PFSK-1 (cell line): ENCODE measurements at regions not wholly inside any gene's neighbourhood (a gene's known extent, or its start where the extent isn't known, plus 50 kb on each side); places are given as distances from the start of the nearest gene placed in this dataset.

ENCODE experiments used
- FOXP2 ChIP-seq: optimal IDR thresholded peaks from 2 replicates; pipeline ENCODE3; 2011; ENCODE audit warnings: borderline replicate concordance, control low read depth, inconsistent platforms; ENCODE audit not compliant: insufficient read depth; ENCODE audit errors: extremely low read length, extremely low read depth
- POLR2AphosphoS5 ChIP-seq: IDR thresholded peaks from 2 replicates; pipeline ENCODE4 v1.6.1; 2012; ENCODE audit warnings: low read depth, mild to moderate bottlenecking, control low read depth, low read length, moderate library complexity
- REST ChIP-seq, 2 experiments: IDR thresholded peaks; 2 replicates each; pipeline versions ENCODE4 v1.6.1 to v1.8.0; 2011 to 2012; ENCODE audit warnings: low read depth in 2 of 2, low read length in 2 of 2, control low read depth in 1 of 2, inconsistent platforms in 1 of 2, mild to moderate bottlenecking in 1 of 2, moderate library complexity in 1 of 2; ENCODE audit not compliant: insufficient read depth in 1 of 2
- SIN3A ChIP-seq: IDR thresholded peaks from 2 replicates; pipeline ENCODE4 v1.6.1; 2012; ENCODE audit warnings: mild to moderate bottlenecking, low read length, moderate library complexity, borderline replicate concordance; ENCODE audit not compliant: insufficient read depth
- TAF1 ChIP-seq: IDR thresholded peaks from 2 replicates; pipeline ENCODE4 v1.6.1; 2012; ENCODE audit warnings: low read length, control low read depth, borderline replicate concordance; ENCODE audit not compliant: insufficient read depth

GRCh38 chr19:29012457-29012856 is 200.5 kb downstream of the UQCRFS1 start:
- no peak for TF ChIP-seq REST (IDR thresholded peaks at IDR 0.05; ENCODE audit: insufficient read depth in 1 of 2, low read depth in 2 of 2, low read length in 2 of 2)
- no peak for TF ChIP-seq POLR2AphosphoS5
- TF ChIP-seq SIN3A: no peak
- no peak for TF ChIP-seq TAF1
- no peak for TF ChIP-seq FOXP2

- no peak for TF ChIP-seq SIN3A
- no peak for TF ChIP-seq TAF1
- no peak for TF ChIP-seq REST (IDR thresholded peaks at IDR 0.05; ENCODE audit: insufficient read depth in 1 of 2, low read depth in 2 of 2, low read length in 2 of 2)
- TF ChIP-seq POLR2AphosphoS5: no peak
- TF ChIP-seq FOXP2: no peak
Observed at GRCh38 chr19:29010276-29010675, 202.7 kb downstream of the UQCRFS1 start.

DNA sequence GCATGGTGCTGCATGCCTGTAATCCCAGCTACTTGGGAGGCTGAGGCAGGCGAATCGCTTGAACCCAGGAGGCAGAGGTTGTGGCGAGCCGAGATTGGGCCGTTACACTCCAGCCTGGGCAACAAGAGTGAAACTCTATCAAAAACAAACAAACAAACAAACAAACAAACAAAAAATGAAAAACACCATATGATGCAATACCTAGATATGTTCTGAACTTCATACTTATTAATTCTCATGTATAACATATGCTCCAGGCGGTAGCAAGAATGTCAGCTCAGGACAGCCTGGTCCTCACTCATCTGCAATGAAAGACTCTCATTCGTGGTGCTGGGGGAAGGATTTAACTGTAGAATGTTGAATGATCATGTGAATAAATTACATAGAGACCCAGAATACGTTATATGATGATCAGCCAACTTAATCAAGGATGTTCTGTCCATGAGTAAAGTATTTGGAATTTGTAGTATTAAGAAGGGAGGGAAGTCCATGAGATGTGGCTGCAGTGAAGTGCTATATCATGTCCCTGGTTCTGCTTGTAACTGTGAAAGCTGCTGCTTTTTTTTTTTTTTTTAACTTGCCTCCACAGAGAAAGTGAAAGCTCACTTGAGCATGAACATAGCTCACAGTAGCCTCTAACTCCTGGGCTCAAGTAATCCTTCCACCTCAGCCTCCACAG is 206.8 kb downstream of the UQCRFS1 start:
- TF ChIP-seq SIN3A (no peak), FOXP2 (no peak), REST (IDR thresholded peaks at IDR 0.05; ENCODE audit: insufficient read depth in 1 of 2, low read depth in 2 of 2, low read length in 2 of 2) (no peak), TAF1 (no peak), POLR2AphosphoS5 (no peak)

- TF ChIP-seq POLR2AphosphoS5 (no peak), REST (IDR thresholded peaks at IDR 0.05; ENCODE audit: insufficient read depth in 1 of 2, low read depth in 2 of 2, low read length in 2 of 2) (no peak), SIN3A (no peak)
Observed at GRCh38 chr19:29004796-29005195, 208.2 kb downstream of the UQCRFS1 start.
